ENCODE measurements at regions not wholly inside any gene's neighbourhood (a gene's known extent, or its start where the extent isn't known, plus 50 kb on each side); places are given as distances from the start of the nearest gene placed in this dataset.

GRCh38 chr5:94043311-94043710 lies 301.9 kb upstream of the POU5F2 start:
- no peak for TF ChIP-seq CTCF (optimal IDR thresholded peaks at IDR 0.05 in 1 of 3, IDR thresholded peaks at IDR 0.05 in 1 of 3, conservative IDR thresholded peaks at IDR 0.05 in 1 of 3; ENCODE audit: extremely low read depth in 1 of 3, insufficient read depth in 2 of 3, low read length in 3 of 3)
- TF ChIP-seq EZH2 (IDR thresholded peaks at IDR 0.05; ENCODE audit: low read length) = no peak

Data from keratinocyte (primary cell).